HG03175 (cell line): ENCODE measurements at regions not wholly inside any gene's neighbourhood (a gene's known extent, or its start where the extent isn't known, plus 50 kb on each side); places are given as distances from the start of the nearest gene placed in this dataset.

Source experiments
- ATAC-seq: cut with Tn5 transposase; IDR thresholded peaks from one replicate; pipeline ENCODE4 v1.9.1; 2021; ENCODE audit warnings: mild to moderate bottlenecking, moderate library complexity; ENCODE audit not compliant: unreplicated experiment

DNA sequence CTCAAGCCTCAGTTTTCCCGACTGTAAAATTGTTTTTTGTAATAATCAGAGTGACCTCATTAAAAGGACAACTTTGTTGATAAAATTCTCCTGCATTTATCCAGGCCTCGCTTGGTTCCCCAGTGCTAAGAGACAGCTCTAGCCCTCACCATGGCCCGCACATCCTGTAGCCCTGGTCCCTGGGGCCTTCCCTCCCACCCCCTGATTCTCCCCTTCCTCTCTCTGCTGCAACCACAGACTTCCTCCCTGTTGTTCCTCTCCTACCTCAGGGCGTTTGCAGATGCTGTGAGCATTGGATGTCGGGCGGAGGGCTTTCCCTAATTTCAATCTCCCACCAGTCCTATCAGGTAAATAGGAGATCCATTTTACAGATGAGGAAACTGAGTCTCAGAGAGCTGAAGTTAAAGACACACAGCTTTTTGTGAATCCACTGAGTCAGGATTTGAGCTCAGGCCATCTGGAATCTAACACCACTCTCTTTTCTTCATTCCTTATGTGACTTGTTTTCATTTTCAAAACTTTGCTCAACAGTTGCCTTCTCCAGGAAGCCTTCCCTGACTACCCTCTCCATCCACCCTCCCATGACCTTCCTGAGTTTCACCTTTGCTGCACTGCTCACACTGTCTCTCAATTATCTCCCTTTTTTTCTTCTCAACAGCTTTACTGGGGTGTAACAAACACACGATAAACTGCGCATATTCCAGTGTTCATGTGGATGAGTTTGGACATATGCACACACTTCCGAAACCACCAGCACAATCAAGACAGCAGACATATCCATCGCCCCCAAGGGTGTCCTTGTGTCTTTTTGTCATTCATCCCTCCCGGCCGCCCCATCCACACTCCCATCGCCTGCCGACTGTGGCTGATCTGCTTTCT lies 107.1 kb downstream of the CEBPB start:
- ATAC-seq: no peak

DNA sequence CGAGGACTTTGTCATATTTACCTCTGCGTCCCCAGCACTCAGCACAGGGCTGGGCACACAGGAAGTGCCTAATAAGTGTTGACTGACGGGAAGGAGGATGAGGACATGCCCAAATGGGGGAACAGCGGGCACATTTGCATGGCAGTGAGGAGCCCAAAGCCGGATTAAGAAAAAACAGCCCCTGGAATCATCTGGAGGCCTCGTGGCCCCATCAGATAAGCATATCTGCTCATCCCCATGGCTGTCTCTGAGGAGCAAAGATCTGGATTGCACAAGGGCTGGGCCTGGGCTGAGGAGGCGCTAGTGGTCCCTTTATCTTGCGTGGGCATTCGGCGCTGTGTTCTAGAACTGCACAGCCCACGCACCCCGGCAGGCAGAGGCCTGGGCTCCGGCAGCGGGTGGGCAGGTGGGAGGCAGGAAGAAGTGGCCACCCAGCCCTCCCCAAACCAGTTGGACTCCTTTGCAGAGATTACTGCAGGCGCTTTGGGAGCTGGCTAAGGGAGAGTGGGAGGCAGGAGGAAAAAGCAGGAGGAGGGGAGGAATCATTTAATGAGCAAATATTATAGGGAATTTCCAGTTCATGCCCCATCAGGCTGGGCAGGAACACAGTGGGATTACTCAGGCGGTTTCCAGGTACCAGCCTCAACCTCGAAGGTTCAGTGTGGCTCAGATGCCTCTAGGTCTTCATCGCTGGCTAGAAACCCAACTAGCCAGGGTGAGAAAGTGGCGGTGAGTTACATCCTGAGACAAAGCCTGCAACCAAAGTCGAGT lies 108.1 kb downstream of the CEBPB start:
- ATAC-seq: no peak

DNA sequence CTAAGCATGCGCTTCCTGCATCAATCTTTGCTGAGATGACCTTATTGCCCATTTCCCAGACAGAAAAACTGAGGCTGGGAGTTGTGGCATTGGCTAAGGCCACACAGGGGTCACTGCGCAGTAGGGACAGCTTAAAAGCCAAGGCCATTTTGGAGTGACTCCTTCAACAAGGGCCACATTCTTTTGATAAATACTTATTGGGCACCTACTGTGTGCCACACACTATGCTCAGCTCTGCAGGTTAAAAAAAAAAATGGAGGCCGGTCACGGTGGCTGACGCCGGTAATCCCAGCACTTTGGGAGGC lies 108.6 kb downstream of the CEBPB start:
- ATAC-seq: no peak

DNA sequence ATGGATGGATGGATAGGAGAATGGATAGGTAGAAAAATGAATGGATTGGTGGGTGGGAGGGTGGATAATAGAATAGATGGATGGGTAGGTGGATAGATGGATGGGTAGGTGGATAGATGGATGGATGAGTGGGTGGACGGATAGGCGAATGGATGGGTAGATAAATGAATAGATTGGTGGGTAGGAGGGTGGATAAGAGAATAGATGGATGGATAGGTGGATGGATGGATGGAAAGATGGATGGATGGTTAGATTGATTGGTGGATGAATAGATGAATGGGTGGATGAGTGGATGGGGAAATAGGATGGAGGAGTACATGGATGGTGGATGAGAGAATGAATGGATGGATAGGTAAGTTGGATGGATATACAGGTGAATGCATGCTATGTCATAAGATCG lies 110.5 kb downstream of the CEBPB start:
- ATAC-seq: no peak

DNA sequence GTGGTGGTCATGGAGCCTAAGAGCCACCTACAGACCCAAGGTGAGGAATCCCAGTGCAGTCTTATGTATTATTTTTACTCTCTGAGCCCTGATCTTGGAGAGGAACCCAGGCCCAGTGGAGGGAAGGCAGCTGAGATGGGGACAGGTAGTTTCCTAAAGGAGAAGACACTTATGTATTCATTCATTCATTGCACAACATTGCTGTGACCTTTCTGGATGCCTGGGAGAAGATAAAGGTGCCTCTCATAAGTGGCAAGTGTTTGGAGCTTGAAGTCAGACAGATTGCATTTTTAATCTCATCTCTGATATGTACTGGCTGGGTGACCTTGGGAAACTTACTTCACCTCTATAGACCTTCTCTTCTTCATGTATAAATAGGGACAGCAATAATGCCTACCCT lies 111.1 kb downstream of the CEBPB start:
- ATAC-seq: no peak

DNA sequence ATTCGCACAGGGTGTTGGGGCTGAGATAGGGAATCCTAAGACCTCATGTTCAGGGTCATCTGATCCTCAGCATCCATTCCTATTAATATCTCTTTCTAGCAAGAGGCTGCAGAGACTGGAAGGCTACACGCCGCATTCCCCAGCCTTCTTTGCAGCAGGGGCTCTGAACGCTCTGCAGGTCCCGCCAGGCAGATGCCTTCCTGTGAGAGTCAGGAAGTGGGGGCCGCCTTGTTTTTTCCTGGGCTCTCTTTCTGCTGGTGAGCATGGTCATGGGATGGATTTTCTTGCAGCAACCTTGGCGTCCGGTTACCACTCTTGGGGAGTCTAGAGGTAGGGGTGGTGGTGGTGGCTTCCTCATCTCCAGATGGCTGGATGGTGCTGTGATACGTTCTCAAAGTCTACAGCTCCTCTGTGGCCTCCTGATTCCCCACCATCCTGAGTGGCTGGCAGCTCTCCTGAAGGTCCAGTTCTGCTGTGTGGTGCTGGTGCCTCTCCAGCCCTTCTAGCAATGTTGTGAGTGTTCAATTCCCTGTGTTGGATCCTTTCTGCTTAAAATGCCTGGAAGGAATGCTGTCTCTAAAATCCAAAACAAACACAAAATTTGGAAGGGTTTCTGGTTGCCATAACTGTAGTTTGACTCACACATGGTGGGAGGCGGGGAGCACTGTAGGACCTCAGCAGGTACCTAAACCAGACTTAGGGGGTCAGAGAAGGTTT lies 111.9 kb downstream of the CEBPB start:
- no peak for ATAC-seq

DNA sequence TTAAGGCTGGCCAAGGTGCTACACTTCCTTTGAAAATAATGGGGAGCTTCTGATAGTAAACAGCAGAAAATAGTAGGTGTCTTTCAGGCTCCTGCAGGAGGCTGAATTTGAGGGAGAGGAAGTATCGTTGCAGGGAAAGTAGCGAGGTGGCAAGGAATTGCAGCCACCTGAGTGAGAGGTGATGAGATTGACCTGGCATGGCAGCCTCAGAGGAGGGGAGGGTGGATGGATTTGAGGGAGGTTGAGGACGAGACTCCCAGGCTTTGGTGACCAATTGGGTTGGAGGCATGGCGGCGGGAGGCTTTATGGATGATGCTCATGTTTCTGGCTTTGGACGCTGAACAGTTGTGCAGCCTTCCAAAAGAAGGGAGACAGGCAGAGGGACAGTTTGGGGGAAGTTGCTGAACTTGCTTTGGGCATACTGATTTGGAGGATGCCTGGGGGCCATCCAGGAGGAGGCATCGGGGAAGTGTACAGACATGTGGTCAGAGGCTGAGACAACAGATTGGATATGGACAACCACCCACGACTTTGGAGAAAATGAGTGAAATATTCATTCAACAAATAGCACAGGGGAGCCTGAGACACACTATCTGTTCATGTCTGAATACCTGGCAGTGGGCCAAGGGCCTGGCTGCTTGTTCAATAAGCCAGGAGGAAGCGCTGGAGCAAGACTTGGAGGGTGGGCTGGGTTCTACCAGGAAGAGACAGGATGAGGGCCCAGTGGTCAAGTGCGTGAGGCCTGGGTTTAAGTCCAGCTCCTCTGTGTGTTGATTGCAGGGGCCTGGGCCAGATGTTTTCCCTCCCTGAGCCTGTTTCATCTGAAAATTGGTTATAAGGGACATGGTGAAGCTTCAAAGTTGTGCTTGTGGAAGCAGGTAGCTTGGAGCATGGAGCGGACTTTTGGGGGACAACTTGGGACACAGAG lies 113.2 kb downstream of the CEBPB start:
- no peak for ATAC-seq

DNA sequence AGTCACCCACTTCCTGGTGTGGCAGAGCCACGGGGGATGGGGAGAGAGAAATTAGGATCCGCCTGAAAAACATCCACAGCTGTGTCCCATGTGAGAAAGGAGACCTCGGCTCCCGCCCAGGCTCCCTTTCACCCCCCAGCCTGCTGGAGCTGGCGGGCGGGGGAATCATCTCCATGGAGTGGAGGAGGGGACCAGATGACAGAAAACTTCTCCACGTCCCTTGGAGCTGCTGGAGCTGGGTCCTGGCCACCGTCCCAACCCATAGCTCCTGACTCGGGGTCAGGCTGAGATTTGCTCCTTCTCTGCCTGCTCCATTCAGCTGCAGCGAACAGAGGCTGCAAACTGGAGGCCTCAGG lies 113.8 kb downstream of the CEBPB start:
- ATAC-seq: no peak

DNA sequence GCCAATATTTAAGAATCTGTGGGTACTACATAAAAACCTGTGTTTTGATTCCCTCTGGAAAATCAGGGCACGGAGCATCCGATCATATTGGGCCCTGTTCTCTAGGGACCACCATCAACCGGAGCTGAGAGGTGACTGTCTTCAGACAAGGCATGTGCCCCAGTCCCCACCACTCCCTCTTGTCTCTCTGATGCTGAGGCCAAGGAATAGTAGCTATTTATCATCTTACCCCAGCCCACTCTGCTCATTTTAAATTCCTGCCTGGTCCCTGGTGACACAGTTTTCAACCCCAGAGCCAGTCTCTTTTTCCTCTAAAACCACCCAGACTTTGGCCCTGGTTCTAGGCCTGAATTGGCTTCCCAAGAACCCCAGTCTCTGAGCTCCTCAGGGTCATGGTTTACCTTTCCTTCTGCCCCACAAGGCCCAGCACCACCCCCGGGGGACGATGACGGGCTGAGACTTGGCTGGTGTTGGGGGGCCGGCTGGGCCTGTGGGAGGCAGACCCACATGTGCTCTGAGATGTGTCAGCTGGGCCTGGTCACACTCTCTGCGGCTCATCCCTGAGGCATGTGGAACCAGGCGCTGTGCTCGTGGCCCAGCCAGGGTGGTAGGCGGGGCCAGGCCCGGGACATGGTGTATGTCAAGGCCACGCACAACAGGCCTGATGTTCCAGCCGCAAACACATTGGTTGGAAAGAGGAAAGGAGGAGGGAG lies 114.4 kb downstream of the CEBPB start:
- no peak for ATAC-seq

DNA sequence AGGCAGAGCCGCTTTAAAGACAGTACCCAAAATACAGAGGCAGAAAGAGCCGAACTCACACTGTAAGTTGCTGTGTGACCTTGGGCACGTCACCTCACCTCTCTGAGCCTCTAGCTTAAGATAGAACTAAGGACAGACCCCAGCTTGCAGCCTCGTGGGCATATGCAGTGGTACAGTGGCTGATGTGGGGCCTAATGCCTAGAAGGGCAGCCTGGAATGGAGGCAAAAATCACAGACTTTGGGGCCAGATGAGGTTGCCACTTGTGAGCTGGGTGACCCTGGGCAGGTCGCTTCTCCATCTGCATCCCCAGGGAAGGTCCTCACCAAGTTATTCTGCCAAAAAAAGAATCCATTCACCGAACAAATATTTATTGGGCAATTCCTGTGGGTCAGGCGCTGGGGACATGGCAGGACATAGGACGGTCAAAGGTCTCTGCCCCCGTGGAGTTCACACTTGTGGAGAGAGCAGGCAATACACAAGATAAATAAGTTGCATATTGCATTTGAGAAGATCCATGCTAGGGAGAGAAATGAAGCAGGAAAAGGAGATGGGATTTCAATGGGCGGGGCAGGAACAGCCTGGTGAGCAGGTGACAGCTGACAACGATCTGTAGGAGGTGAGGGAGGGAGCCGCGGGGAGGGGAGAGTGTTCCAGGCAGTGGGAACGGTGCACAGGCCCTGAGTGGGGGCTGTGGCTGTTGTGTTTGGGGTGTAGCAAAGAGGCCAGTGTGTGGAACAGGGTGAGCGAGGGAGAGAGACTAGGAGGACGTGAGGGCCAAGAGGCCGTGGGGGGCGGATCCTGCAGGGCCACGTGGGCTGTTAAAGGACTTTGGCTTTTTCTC lies 115.2 kb downstream of the CEBPB start:
- ATAC-seq: no peak

DNA sequence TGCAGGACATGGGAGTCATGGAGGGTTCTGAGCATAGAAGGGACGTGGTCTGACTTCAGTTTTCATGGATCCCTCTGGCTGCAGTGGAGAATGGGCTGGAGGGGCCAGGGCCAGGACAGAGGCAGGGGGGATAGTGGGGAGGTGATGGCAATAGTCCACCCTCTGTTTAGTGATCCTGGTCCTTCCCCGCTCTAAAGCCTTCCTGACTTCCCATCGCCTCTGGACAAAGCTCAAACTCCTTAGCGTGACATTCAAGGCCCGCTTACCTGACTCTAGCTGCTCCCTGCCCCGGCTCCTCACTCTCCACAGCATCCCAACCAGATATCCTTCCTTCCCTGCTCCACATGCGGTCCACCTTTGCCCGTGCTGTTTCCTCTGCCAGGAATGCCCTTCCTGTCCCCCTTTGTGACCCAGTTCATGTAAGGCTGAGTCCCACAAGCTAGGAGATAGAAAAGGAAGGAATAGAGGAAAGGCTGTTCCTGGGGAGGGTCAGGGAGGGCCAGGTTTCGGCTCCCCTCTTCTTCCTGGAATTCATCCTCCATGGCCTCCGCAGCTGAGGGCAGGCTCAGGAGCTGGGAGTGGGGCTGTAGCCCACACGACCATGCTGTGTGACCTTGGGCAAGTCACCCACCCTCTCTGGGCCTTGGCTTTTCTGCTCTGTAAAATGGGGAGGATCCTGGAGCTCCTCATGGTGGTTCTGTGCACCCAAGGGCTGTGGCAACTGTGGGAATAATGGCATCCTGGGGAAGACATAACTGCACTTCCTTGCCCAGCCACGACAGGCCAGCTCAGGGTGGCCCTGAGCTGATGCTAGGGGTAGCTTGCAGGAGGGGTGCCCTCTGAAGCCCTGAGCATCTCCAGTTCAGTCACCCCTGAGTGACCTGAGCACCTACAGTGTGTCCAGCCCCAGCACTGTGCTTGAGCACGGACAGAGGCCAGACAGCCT lies 116.1 kb downstream of the CEBPB start:
- ATAC-seq: no peak

DNA sequence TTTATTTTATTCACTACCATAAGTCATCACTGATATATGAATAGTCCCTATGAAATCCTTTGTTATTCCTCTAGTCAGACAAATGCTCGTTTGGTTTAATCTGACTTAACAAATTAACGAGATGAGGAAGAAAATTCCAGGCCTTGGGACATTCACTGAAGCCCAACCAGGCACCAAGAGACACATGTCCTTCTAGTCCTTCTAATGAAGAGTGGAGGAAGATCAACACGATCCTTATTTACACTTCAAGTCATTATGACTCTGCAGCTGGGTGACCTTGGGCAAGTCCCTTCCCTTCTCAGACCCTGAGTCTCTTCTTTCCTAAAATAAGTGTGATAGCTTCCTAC lies 117.5 kb downstream of the CEBPB start:
- ATAC-seq: no peak

DNA sequence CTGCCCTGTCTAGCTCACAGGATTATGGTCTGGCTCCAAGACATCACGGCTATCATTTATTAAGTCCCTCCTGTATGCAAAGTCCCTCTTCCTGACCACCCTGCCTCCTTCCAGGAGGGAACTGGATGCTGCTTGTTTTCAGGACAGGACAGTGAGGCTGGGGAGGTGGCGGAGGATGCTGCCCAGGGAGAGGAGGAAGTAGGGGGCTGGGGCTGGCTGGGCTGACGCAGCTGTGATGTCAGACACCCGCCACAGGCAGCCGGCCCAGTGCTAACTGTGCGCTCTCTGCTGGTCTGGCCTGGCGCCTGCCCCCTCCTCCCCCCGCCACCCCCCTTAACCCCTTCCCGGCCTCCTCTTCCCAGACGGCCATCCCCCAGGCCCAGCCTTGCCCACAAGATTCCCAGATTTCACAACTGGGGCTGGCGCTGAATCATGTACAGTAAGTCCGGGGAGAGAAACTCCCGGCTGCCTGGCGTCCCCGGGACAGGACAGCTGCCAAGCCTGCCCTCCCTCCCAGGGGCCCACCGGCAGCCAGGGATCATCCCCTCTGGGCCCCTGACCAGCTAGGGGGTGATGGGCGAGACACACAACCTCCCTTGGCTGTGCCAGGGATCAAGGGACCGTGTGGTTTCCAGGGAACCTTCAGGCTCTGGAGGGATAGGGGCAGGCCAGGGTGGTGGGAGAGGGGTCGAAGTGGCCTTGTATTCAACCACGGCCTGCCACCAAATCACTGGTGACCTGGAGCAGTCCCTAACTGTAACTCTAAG lies 118.1 kb downstream of the CEBPB start:
- ATAC-seq: no peak

DNA sequence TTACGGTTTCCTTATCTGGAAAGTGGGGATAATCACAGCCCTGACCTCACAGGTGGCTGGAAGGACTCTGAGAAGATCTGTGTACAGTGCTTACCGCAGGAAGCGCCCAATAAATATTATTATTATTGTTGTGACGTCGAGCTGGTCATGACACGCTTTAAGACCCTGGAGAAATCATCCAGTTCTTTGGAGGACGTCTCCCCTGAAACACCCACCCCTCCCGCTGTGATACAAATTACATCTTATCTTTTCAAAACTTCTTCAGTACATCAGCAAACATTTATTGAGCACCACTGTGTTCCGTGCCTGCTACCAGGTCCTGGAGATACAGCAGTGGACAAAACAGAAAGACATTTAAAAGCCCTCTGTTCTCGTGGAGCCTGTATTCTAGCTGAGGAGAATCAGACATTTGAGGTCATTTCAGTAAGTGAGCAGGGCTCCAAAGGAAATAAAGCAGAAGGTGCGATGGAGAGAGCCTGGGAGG lies 118.7 kb downstream of the CEBPB start:
- ATAC-seq: no peak

DNA sequence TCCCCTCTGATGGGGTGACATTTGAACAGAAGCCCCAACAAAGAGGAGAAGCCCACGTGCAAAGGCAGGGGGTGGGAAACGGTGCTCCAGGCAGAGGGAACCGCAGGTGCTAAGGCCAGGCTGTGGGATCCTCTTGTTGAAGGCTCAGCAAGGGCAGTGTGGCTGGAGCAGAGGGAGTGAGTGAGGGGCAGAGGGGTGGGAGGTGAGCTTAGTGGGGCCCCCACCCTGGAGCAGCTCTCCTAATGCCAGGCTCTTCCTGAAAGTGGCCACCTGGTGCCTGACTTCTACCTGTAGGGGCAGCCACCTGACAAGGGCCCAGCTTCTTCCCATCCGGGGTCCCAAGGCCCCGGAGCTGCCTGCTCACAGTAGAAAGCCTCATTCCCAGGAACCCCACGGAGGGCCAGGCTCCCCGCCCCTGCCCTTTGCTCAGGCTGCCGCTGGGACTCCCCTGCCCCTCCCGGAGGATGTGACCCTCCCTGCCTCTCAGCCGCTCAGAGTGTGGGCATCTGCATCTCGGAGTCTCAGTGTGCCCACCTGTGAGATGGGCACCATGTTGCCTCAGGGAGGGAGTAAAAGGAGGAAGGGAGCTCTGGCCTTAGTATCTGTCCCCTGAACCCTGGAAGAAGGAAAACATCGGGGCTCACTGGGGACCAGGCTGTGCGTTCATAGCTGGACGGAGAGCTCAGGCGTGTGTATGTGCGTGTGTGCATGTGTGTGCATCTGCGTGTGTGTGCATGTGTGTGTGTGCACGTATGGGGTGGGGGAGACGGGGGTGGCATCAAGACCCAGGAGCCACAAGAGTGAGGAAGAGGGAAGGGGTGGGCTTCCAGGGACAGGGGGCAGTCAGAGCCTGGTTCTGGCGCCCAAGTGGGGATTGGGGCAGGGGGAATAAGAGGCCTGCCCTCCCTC lies 119.4 kb downstream of the CEBPB start:
- ATAC-seq: no peak

DNA sequence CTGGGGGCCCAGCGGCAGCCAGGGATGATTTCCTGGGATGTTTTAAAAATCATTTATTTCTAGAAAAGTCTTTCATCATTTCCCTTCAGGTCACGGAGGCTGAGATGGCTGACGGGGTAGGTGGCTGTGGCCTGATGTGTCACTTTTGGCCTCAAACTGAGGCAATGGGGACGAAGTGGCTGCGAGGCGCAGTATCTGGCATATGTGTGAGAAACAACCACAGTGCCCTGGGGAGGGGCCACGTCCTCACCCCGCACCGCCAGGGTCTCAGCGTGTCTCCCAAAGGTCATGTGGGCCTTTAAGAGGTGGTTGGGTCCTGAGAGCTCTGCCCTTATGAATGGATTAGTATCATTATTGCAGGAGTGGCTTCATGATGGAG lies 120.0 kb downstream of the CEBPB start:
- no peak for ATAC-seq
